ENCODE measurements at regions not wholly inside any gene's neighbourhood (a gene's known extent, or its start where the extent isn't known, plus 50 kb on each side); places are given as distances from the start of the nearest gene placed in this dataset.

DNA sequence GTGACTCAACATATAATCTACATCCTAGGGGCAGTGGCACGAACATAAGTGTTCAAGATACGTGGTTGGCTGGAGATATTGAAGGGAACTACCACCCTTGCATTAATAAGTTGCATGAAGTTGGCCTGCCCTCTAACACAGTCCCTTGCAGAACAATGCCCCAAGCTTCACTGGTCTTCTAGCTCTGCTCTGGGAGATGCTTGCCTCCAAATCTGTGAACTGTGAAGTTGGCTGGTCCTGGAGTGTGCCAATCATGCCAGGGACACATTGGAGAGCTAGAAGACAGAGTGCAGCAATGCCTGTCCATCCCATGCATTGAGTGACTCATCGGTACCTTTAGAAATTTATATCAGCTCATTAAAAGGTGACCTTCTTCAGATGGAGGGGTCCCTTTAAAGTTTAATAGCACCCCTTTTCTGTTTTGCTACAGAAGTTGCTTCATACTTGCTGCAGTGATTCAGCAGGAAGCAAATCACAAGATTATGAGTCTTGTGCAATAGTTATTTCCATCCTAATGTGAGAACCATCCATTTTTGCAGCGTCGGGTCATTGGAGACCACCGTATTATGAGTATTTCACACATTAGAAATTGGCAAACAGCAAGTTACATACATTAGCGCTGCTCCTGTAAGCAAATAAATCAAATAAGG, 55.2 kb upstream of the KAZN start:
- in situ Hi-C loops (cut with MboI; ENCODE audit: low sequenced_read_pairs): no loop called here

DNA sequence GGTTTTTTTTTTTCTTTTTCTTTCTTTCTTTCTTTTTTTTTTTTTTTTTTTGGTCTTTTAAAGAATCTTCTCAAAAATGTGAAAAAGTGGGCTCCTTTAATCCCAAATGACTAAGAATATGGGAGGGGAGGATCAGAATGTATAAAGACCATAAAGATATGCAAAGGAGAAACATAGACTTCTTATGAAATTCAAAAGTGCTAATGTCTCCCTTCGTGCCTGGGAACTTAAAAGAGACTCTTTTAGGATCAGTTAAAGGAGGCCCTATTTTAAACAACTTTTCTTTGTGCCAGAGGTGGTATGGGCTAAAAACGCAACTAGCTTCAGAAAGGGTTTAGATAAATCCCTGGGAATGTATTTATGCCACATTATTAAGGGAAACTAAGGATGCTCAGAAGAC, 54.2 kb upstream of the KAZN start:
- in situ Hi-C loops (cut with MboI; ENCODE audit: low sequenced_read_pairs): no loop called here

- in situ Hi-C loops (cut with MboI; ENCODE audit: low sequenced_read_pairs): no loop called here
These were observed 53.0 kb upstream of the KAZN start for GRCh38 chr1:14545422-14546025.

- in situ Hi-C loops (cut with MboI; ENCODE audit: low sequenced_read_pairs): no loop called here
These were observed 52.1 kb upstream of the KAZN start for GRCh38 chr1:14546416-14546815.

Data from HL-60/S4 (cell line).